Natural killer cell (primary cell): ENCODE measurements at regions not wholly inside any gene's neighbourhood (a gene's known extent, or its start where the extent isn't known, plus 50 kb on each side); places are given as distances from the start of the nearest gene placed in this dataset.

Source experiments
- ATAC-seq, 3 donors: fragments of 150-1000 bp in 2 of 3; fragments of 200-7000 bp in 1 of 3; cut with Tn5 transposase; 1 replicate in 1 of 3; 2 replicates in 2 of 3; pipeline ENCODE4 v1.10.0; 2021; ENCODE audit warnings: mild to moderate bottlenecking in 2 of 3, moderate library complexity in 2 of 3
- DNase-seq, 2 donors: peaks; one replicate each; pipeline versions ENCODE4 v3.0.0 to v3.0.0-alpha.2; 2013 to 2021; ENCODE audit warnings: mixed read lengths in 1 of 2
- H3K27ac ChIP-seq: one replicate; pipeline ENCODE4 v1.5.1; 2013; ENCODE audit warnings: mild to moderate bottlenecking, low read length
- H3K27me3 ChIP-seq: one replicate; pipeline ENCODE4 v1.6.1; 2013; ENCODE audit warnings: low read length; ENCODE audit not compliant: control insufficient read depth, insufficient read depth
- H3K36me3 ChIP-seq: one replicate; pipeline ENCODE4 v1.6.1; 2013; ENCODE audit warnings: low read length; ENCODE audit not compliant: control insufficient read depth, insufficient read depth
- H3K4me1 ChIP-seq: one replicate; pipeline ENCODE4 v1.6.1; 2013; ENCODE audit warnings: low read length; ENCODE audit not compliant: control insufficient read depth, insufficient read depth
- H3K4me3 ChIP-seq: one replicate; pipeline ENCODE4 v1.5.1; 2013; ENCODE audit warnings: low read length
- H3K9me3 ChIP-seq: one replicate; pipeline ENCODE4 v1.6.1; 2013; ENCODE audit warnings: low read length; ENCODE audit not compliant: control insufficient read depth, insufficient read depth
- H3K27ac Mint-ChIP-seq, 2 donors: one replicate each; pipeline ENCODE4 v1.8.0; 2022; ENCODE audit warnings: mild to moderate bottlenecking in 2 of 2, mixed read lengths in 2 of 2, moderate library complexity in 1 of 2
- H3K27me3 Mint-ChIP-seq, 2 donors: one replicate each; pipeline ENCODE4 v1.8.0; 2022; ENCODE audit warnings: low read depth in 2 of 2, mixed read lengths in 2 of 2
- H3K36me3 Mint-ChIP-seq: one replicate; pipeline ENCODE4 v1.8.0; 2022; ENCODE audit warnings: mixed read lengths
- H3K4me1 Mint-ChIP-seq, 2 donors: one replicate each; pipeline ENCODE4 v1.8.0; 2022; ENCODE audit warnings: mixed read lengths in 2 of 2
- H3K4me3 Mint-ChIP-seq: one replicate; pipeline ENCODE4 v1.8.0; 2022; ENCODE audit warnings: mild to moderate bottlenecking, moderate library complexity, mixed read lengths
- H3K9me3 Mint-ChIP-seq, 2 donors: one replicate each; pipeline ENCODE4 v1.8.0; 2022; ENCODE audit warnings: mixed read lengths in 2 of 2
- WGBS: methylation state at CpG from one replicate; pipeline ENCODE4 v1.1.7; 2013; ENCODE audit warnings: missing lambda C conversion rate; ENCODE audit not compliant: insufficient coverage; 5-methylcytosine and 5-hydroxymethylcytosine counted together
- intact Hi-C: fragments of 100-400 bp; cut with micrococcal nuclease; formaldehyde crosslinking; loops from one replicate; pipeline ENCODE4 v1.14.2; 2022
- TF ChIP-seq, protein P1 (sequence below): fragments of 200-600 bp; IDR thresholded peaks from one replicate; pipeline ENCODE4 v1.8.0; 2022; ENCODE audit warnings: antibody characterized with exemption

DNA sequence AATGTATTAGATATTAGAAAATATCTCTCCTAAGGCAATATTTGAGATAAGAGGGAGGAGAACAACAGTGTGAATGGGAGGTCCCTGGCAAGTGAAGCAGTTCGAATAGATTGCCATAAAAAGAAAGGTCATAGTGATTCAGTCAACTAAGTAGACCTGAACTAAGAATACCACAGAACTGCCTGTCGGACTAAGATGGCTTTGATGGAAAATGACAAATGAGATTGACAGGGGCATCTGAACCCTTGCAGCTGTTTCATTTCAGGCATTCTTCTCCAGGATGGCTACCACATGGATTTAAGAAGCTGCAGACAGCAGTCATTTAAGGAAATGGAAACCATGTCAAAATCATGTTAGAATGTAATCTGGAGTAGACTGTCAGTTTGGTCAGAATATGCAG lies 308.4 kb upstream of the MEF2C start:
- no peaks in the 10 kb centered on the region for H3K4me1 ChIP-seq
- Mint-ChIP-seq H3K4me1 (no peaks in the 10 kb centered on the region), H3K9me3 (no peaks in the 10 kb centered on the region), H3K36me3 (no peaks in the 10 kb centered on the region), H3K27ac (no peak overlapping the region), H3K4me3 (no peak overlapping the region), H3K27me3 (no peaks in the 10 kb centered on the region)
- H3K9me3 ChIP-seq, result no peaks in the 10 kb centered on the region
- TF ChIP-seq, protein P1, sequence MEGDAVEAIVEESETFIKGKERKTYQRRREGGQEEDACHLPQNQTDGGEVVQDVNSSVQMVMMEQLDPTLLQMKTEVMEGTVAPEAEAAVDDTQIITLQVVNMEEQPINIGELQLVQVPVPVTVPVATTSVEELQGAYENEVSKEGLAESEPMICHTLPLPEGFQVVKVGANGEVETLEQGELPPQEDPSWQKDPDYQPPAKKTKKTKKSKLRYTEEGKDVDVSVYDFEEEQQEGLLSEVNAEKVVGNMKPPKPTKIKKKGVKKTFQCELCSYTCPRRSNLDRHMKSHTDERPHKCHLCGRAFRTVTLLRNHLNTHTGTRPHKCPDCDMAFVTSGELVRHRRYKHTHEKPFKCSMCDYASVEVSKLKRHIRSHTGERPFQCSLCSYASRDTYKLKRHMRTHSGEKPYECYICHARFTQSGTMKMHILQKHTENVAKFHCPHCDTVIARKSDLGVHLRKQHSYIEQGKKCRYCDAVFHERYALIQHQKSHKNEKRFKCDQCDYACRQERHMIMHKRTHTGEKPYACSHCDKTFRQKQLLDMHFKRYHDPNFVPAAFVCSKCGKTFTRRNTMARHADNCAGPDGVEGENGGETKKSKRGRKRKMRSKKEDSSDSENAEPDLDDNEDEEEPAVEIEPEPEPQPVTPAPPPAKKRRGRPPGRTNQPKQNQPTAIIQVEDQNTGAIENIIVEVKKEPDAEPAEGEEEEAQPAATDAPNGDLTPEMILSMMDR, result no peak
- H3K36me3 ChIP-seq, result no peaks in the 10 kb centered on the region
- WGBS, result 81% methylated on average over 2 of the region's 2 CpGs
- no peak for ATAC-seq
- intact Hi-C loops, result no loop called here
- no peaks in the 10 kb centered on the region for H3K27me3 ChIP-seq
- no peak overlapping the region for H3K27ac ChIP-seq
- DNase-seq, result no peak
- no peak overlapping the region for H3K4me3 ChIP-seq

DNA sequence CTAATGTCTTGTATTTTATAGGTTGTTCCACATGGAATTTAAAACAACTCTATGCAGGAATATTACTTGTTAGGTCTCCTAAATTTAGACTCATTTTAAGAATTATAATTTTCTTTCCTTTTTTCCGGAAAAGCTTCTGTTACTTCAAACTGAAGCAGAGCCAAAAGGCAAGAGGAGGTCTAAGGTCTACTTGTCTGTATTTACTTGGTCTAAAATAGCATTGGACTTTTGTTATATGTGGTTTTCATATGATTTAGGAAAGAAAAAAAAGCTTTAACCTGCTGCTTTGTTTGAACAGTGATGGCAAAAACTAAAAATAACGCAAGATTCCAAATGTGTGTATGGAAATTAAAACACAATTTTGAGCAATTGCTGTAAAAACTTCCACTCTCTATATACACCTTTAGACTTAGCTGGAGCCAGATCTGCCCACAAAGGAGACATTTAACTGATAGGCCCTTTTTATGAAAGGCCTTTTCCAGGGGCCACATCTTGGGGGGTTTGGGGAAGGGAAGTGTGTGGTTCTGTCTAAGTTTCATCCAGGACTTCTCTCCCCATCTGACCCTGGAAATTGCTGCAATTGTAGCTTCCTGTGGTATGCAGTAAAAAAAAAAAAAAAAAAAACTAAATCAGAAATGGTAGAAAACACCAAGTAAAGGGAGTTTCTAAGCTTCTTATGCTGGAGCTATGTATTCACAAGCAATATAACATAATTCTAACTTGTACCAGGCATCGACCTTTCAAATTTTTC lies 307.7 kb upstream of the MEF2C start:
- Mint-ChIP-seq H3K9me3 (no peaks in the 10 kb centered on the region), H3K27ac (no peak overlapping the region), H3K4me1 (no peaks in the 10 kb centered on the region), H3K36me3 (no peaks in the 10 kb centered on the region), H3K4me3 (no peak overlapping the region), H3K27me3 (no peaks in the 10 kb centered on the region)
- no peaks in the 10 kb centered on the region for H3K9me3 ChIP-seq
- H3K4me3 ChIP-seq, result no peak overlapping the region
- ATAC-seq (no peak), DNase-seq (no peak)
- TF ChIP-seq, protein P1, result no peak
- 100% methylated on average over 1 of the region's 3 CpGs for WGBS
- H3K27ac ChIP-seq, result no peak overlapping the region
- intact Hi-C loops, result no loop called here
- no peaks in the 10 kb centered on the region for H3K27me3 ChIP-seq
- no peaks in the 10 kb centered on the region for H3K36me3 ChIP-seq
- no peaks in the 10 kb centered on the region for H3K4me1 ChIP-seq

DNA sequence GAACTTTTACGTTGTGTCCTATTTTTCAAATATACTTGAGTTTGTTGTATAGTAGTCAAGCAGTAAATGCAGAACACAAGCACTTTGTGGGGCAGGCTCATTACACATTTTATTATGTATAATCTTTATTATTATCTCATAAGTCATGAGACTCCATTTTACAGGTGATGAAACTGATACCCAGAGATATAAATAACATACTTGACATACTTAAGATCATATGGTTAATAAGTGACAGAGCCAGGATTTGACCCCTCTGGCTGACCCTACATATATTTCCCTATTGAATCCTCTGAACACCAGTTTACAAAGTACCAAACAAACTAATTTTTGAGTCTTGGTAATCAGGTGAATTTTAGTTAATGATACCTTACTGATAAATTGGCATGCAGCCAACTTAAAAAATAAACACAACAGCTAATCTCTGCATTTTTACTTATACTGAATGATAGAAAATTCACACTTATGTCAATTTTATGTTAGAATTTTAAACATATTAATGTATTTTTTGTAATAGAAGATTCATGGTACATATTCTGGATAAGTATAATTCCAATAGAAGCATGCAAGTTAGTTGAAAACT lies 305.0 kb upstream of the MEF2C start:
- Histone ChIP-seq H3K36me3 (no peaks in the 10 kb centered on the region), H3K9me3 (no peaks in the 10 kb centered on the region), H3K4me3 (no peak overlapping the region), H3K27me3 (no peaks in the 10 kb centered on the region), H3K27ac (no peak overlapping the region), H3K4me1 (no peaks in the 10 kb centered on the region)
- ATAC-seq (no peak), DNase-seq (no peak)
- Mint-ChIP-seq H3K4me1 (no peaks in the 10 kb centered on the region), H3K4me3 (no peak overlapping the region), H3K9me3 (no peaks in the 10 kb centered on the region), H3K36me3 (no peaks in the 10 kb centered on the region), H3K27ac (no peak overlapping the region), H3K27me3 (no peaks in the 10 kb centered on the region)
- intact Hi-C loops, result no loop called here
- WGBS, result no CpG with 5 or more reads among the region's 1 CpG
- TF ChIP-seq, protein P1, result no peak

DNA sequence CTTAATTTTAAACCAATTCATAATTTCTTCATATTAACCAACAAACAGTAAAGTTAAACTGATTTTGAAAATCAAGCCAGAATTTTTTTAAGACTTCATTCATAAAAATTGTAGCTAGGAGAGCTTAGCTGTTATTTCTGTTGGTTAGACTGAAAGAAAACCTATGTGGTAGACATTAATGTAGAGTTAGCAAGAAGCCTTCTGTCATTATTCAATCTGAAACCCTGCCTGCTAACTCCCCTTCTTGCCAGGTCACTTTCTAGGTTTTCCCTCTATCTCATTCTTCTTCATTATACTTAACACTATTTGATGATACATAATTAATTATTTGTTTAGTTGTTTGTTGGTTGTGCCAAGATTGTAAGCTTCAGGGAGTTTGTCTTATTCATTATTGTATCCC lies 304.3 kb upstream of the MEF2C start:
- ATAC-seq (no peak), DNase-seq (no peak)
- no peaks in the 10 kb centered on the region for H3K27me3 ChIP-seq
- no peaks in the 10 kb centered on the region for H3K4me1 ChIP-seq
- no peak overlapping the region for H3K27ac Mint-ChIP-seq
- no peak overlapping the region for H3K27ac ChIP-seq
- no peaks in the 10 kb centered on the region for H3K9me3 ChIP-seq
- no peak overlapping the region for H3K4me3 ChIP-seq
- intact Hi-C loops, result no loop called here
- H3K9me3 Mint-ChIP-seq, result no peaks in the 10 kb centered on the region
- H3K27me3 Mint-ChIP-seq, result no peaks in the 10 kb centered on the region
- no peaks in the 10 kb centered on the region for H3K36me3 Mint-ChIP-seq
- H3K4me1 Mint-ChIP-seq, result no peaks in the 10 kb centered on the region
- H3K36me3 ChIP-seq, result no peaks in the 10 kb centered on the region
- TF ChIP-seq, protein P1, result no peak
- H3K4me3 Mint-ChIP-seq, result no peak overlapping the region
